PC-3 (cell line): ENCODE measurements at regions not wholly inside any gene's neighbourhood (a gene's known extent, or its start where the extent isn't known, plus 50 kb on each side); places are given as distances from the start of the nearest gene placed in this dataset.

Experiments used
- CTCF ChIP-seq: fragments of 300-600 bp; sonication (generic); conservative IDR thresholded peaks from 2 replicates; pipeline ENCODE4 v1.5.1; 2017; ENCODE audit warnings: antibody characterized with exemption, low read depth, mild to moderate bottlenecking, low read length
- EZH2 ChIP-seq: fragments of 300-600 bp; sonication (generic); IDR thresholded peaks from one replicate; pipeline ENCODE4 v1.6.1; 2017; ENCODE audit warnings: antibody characterized with exemption, mild to moderate bottlenecking, low read length; ENCODE audit not compliant: unreplicated experiment
- EZH2phosphoT487 ChIP-seq: fragments of 300-600 bp; sonication (generic); IDR thresholded peaks from 2 replicates; pipeline ENCODE4 v1.6.1; 2018; ENCODE audit warnings: mild to moderate bottlenecking, antibody characterized with exemption, low read length, borderline replicate concordance

- no peak for TF ChIP-seq CTCF
- TF ChIP-seq EZH2: no peak
- TF ChIP-seq EZH2phosphoT487: no peak
Measured at GRCh38 chr4:18369561-18369960, 348.0 kb upstream of the LCORL start.
